ENCODE measurements at regions not wholly inside any gene's neighbourhood (a gene's known extent, or its start where the extent isn't known, plus 50 kb on each side); places are given as distances from the start of the nearest gene placed in this dataset.

DNA sequence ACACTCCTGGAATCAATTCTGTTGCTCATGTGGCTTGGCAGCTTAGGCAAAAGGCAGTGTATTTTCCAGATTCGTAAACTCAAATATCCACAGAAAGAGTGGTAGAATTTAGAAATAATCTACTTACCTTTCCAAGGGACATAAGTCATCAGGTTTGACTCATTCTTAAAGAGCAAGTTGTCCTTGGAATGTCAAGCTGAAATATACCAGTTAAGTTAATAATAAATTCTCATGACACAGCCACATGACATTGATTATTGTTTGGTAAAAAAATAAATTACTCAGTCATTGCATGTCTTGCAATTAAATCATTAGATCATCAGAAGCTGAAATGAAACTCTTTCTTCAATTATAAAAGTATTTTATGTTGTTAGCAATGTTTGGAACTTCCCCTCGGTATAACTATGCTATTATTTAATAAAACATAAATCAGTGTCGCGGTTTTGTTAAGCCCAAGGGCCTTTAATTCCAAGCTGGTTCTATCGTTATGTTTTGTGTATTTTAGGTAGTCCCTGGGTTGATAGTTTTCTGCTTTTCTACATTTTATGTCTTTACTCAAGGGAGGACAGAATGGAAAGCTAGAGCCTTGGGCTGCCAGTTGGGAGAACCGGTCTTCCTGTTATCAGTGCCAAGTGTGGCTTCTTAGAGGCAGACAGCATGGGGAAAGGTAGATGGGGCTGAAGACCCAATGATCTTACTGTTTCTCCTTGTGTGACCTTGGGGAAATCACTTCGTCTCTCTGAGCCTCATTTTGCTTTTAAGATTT lies 79.3 kb upstream of the PRLR start:
- no peak for DNase-seq

GRCh38 chr5:35308421-35308820 lies 78.1 kb upstream of the PRLR start:
- no peak for DNase-seq

DNA sequence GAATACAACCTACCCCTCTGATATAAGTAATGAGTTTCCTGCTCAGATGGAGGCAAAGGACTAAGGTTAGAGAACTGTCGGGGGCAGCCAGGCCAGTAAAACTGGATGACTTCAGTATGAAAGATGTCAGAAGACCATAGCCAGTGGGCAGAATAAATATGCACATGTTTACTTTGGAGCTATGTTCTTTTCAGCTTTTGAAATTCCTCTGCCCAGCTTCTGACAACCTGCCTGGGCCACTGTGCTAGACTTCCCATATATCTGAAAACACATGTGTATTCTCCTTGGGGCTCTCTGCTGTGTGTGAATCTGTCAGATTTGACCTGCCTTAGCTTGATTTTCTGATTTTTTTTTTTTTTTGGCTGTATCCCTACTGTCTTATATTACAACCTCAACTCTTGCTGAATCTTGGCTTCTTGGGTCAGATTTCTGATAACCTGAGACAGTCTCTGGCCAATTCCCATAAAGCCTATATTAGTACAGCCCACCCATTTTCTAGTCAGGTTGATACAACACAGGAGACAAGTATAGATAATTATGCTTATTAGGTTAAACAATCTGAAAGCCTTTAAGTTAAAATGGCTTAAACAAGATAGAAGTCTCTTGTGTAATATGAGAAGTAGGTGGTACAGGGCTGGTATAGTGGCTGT lies 76.6 kb upstream of the PRLR start:
- DNase-seq, result no peak

DNA sequence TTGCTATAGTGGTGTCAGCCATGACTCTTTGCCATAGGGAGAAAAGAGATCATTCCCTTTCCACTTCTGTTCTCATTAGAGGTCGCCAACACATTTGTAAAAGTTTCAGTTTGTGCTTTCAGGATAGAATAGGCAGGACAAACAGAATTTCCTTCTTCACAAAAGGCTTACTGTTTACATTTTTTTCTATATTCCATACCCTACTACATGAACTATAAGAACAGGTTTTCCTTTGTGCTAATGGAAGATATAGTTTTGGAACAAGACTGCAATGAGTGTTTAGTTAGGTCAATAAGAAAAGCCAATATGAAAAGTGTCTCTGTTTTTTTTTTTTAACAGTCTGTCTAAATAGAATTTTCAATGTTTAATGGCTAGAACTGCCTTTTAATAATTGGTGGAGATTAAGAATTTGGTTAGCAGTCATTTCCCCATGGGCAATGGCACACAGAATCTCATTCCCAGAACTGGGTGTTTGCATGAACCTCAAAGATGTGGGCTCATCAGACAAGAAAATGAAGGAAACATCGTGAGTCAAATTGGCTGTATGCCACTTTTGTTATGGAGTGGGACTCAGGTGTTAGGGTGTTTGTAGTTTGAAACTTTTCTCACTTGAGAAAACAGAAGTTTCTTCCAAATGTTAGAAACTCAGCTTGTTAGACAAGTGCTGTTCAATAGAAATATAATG lies 75.2 kb upstream of the PRLR start:
- DNase-seq, result no peak

GRCh38 chr5:35304291-35304690 lies 74.0 kb upstream of the PRLR start:
- no peak for DNase-seq

DNA sequence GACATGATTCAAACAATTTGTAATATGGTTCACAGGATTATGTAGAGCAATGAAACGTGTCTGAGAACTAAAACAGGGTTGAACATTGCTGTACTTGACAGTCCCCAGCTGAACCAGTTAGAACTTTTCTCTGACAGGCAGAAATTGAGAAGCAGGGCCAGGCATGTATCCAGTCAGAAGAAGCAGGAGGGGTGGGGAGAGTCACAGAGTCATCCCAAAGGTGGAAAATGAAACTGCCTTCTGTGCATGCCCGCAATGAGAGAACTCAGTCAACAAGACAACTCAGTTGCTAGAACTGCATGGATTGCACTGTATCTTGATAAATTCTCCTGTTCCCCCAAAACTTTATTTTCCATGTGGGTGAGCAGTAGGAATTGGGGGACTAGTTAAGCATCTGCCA lies 72.9 kb upstream of the PRLR start:
- no peak for DNase-seq

- DNase-seq, result no peak
Observed at GRCh38 chr5:35302544-35302943, 72.3 kb upstream of the PRLR start.

DNA sequence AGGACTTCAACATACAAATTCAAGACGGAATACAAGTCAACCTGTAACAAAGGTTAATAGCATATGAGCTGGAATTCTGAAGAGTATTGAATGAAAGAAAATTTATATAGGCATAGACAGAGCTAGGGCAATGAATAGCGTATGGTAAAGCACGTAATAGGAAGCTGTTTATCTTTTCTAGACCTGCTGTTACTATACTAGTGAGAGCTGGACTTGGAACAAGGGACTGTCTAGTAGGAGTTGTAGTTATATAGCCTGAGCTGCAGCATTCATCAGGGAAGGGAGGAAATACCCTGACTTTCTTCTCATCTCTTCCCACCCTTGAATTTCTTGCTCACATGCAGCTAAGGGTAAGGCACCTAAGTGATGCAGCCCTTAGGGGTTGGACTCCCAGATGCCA lies 67.5 kb upstream of the PRLR start:
- no peak for DNase-seq

DNA sequence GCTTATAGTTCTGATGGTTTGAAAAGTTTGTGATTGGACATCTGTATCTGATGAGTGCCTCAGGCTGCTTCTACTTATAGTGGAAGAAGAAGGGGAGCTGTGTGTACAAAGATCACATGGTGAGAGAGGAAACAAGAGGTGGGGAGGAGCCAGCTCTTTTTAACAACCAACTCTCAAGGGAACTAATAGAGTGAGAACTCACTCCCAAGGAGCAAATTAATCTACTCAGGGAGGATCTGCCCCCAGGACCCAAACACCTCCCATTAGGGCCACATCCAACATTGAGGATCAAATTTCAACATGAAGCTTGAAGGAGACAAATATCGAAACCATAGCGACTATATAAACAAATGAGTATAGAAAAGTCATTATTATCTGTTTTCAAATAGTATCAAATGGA lies 64.7 kb upstream of the PRLR start:
- DNase-seq, result no peak

- DNase-seq, result no peak
Observed at GRCh38 chr5:35294017-35294416, 63.7 kb upstream of the PRLR start.

DNA sequence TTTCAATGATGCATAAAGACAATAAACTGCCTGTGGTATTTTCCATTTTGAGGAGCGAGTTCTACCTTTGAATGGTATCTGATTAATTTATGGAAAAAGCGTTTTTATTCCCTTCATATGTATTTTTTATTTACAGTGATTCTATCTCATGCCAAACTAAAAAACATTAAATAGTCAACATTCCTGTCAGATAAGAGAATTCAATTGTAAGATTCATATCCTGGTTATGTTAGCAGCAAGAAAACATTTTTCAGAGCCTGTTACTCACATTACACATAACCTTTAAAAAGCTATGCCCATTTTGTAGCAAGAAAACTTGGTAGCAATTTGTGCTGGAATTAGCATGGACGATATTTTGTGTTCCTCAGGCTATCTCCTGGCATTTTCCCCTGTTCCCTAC lies 55.1 kb upstream of the PRLR start:
- DNase-seq, result no peak

DNA sequence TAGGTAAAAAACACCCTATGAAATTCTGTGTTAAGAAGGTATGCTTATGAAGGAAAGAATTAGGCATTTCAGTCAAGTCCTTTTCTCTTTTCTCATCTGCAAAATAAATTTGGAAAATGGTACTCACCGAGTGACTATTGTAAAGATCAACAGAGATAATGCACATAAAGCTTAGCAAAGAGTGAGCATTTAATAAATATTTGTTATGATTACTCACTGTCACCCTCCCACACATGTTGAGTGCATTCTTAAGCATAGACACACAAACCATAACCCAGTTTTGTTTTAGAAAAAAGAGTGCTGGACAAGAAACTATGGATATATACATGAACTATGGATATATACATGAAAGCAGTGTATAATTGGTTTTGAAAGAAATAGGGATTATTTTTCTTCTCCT lies 54.7 kb upstream of the PRLR start:
- no peak for DNase-seq

DNA sequence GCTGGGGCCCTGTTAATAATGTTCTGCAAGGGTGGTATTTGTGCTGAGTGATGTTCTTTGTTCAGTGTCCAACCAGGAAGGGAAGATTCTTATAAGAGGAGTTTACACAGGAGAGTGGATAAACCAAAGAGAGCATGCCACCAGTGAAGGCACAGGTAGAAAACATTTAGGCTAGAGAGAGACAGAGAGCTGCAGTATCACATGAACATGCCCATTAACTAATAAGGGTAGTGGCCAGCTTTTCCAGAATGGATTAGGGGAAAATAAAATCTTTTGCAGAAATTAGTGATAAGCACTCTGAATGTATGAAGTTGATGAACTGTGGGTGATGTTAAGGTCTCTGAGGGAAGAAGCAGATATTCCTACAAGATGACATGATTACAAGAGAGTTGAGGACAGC lies 54.1 kb upstream of the PRLR start:
- no peak for DNase-seq

DNA sequence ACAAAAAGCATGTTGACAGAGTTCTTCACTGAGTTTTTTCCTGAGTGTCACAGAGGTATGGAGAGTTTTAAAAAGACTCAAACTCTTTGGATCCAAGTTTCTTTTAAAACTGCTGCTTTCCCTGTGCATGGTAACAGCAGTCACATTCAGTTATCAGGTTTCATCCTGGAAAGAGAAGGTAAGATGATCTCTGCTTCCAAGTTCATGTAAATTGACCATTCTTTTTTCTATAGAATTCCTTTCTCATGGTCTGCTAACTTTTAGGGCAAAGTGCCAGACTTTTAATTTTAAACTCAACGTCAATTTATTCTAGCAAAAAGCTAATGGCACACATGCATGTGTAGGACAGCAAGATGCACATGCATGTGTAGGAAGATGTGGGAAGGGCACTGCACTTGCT lies 52.5 kb upstream of the PRLR start:
- DNase-seq, result no peak

GRCh38 chr5:35281613-35282012 lies 51.3 kb upstream of the PRLR start:
- no peak for DNase-seq
